SK-N-SH (cell line): ENCODE measurements at regions not wholly inside any gene's neighbourhood (a gene's known extent, or its start where the extent isn't known, plus 50 kb on each side); places are given as distances from the start of the nearest gene placed in this dataset.

Experiments used
- CTCF ChIA-PET: fragments of 300-600, 350-600 bp; formaldehyde crosslinking; extraction: SDS; loops from one replicate; lab custom pipeline; 2021; lab: Yijun Ruan, JAX
- POLR2A ChIA-PET: fragments of 350-600 bp; sonication (Branson Sonifier 250); formaldehyde crosslinking; extraction: SDS; loops from one replicate; lab custom pipeline; 2020; ENCODE audit warnings: antibody characterized with exemption, inconsistent platforms; lab: Yijun Ruan, JAX
- DNase-seq: peaks from one replicate; pipeline ENCODE4 v3.0.0; 2012
- H2AFZ ChIP-seq: fragments of 200-600 bp; sonication (generic); 2 replicates; pipeline ENCODE4 v1.8.1; 2016; ENCODE audit warnings: antibody characterized with exemption, mild to moderate bottlenecking, low read depth
- H3F3A ChIP-seq: fragments of 200-600 bp; sonication (generic); replicated peaks from 2 replicates; pipeline ENCODE3; 2016; ENCODE audit warnings: antibody characterized with exemption, mild to moderate bottlenecking; ENCODE audit not compliant: insufficient read depth
- H3K27ac ChIP-seq, 2 experiments: fragments of 200-500 bp in 1 of 2; fragments of 200-600 bp in 1 of 2; sonication (Bioruptor generic) in 1 of 2; sonication (generic), shearing (Covaris generic) in 1 of 2; 2 replicates each; pipeline versions ENCODE4 v1.5.1 to v1.6.1; 2014 to 2016; ENCODE audit warnings: low read depth in 2 of 2, inconsistent platforms in 1 of 2, low read length in 1 of 2, mild to moderate bottlenecking in 1 of 2, mixed read lengths in 1 of 2
- H3K27me3 ChIP-seq: fragments of 200-600 bp; sonication (generic), shearing (Covaris generic); 2 replicates; pipeline ENCODE4 v1.6.1; 2016; ENCODE audit warnings: mixed run types; ENCODE audit not compliant: insufficient read depth
- H3K36me3 ChIP-seq, 2 experiments: fragments of 200-500 bp in 1 of 2; fragments of 200-600 bp in 1 of 2; sonication (Bioruptor generic) in 1 of 2; sonication (generic) in 1 of 2; replicated peaks in 1 of 2; 2 replicates each; pipeline versions ENCODE3 to v1.5.1; 2014 to 2016; ENCODE audit warnings: low read length in 1 of 2, mild to moderate bottlenecking in 1 of 2; ENCODE audit not compliant: insufficient read depth in 2 of 2, control insufficient read depth in 1 of 2
- H3K4me1 ChIP-seq, 2 experiments: fragments of 200-500 bp in 1 of 2; fragments of 200-600 bp in 1 of 2; sonication (Bioruptor generic) in 1 of 2; sonication (generic), shearing (Covaris generic) in 1 of 2; 2 replicates each; pipeline versions ENCODE4 v1.5.1 to v1.6.1; 2014 to 2016; ENCODE audit warnings: low read depth in 1 of 2, low read length in 1 of 2, mixed run types in 1 of 2; ENCODE audit not compliant: insufficient read depth in 2 of 2, control insufficient read depth in 1 of 2
- H3K4me2 ChIP-seq: fragments of 200-600 bp; sonication (generic), shearing (Covaris generic); 2 replicates; pipeline ENCODE4 v1.6.1; 2017; ENCODE audit warnings: mixed run types
- H3K4me3 ChIP-seq, 2 experiments: fragments of 200-500 bp in 1 of 2; fragments of 200-600 bp in 1 of 2; sonication (Bioruptor generic) in 1 of 2; sonication (generic), shearing (Covaris generic) in 1 of 2; 2 replicates each; pipeline versions ENCODE4 v1.5.1 to v1.8.1; 2014 to 2016; ENCODE audit warnings: low read depth in 2 of 2, inconsistent platforms in 1 of 2, low read length in 1 of 2, mild to moderate bottlenecking in 1 of 2, mixed read lengths in 1 of 2, moderate library complexity in 1 of 2
- H3K79me2 ChIP-seq: fragments of 200-600 bp; sonication (generic); 2 replicates; pipeline ENCODE4 v1.8.1; 2017; ENCODE audit warnings: mild to moderate bottlenecking; ENCODE audit not compliant: insufficient read depth
- H3K9ac ChIP-seq: fragments of 200-600 bp; sonication (generic); 2 replicates; pipeline ENCODE4 v1.6.1; 2017; ENCODE audit warnings: mixed run types
- H3K9me2 ChIP-seq: fragments of 200-600 bp; sonication (generic); 2 replicates; pipeline ENCODE4 v1.6.1; 2017; ENCODE audit warnings: mixed run types
- H3K9me3 ChIP-seq: fragments of 200-600 bp; sonication (generic); 2 replicates; pipeline ENCODE4 v1.6.1; 2017; ENCODE audit warnings: mixed run types, mild to moderate bottlenecking, moderate library complexity
- H4K20me1 ChIP-seq: fragments of 200-600 bp; sonication (generic); 2 replicates; pipeline ENCODE4 v1.6.1; 2017; ENCODE audit warnings: mild to moderate bottlenecking, mixed run types; ENCODE audit not compliant: insufficient read depth
- CHD2 ChIP-seq: fragments of 150-350 bp; IDR thresholded peaks from 2 replicates; pipeline ENCODE4 v1.6.1; 2018; ENCODE audit warnings: low read length; ENCODE audit not compliant: partially characterized antibody
- ELF1 ChIP-seq: IDR thresholded peaks from 2 replicates; pipeline ENCODE4 v1.4.0; 2012
- EP300 ChIP-seq, 2 experiments: IDR thresholded peaks; 2 replicates each; pipeline versions ENCODE4 v1.4.0 to v1.6.1; 2012; ENCODE audit warnings: borderline replicate concordance in 1 of 2, low read depth in 1 of 2, low read length in 1 of 2
- FOSL2 ChIP-seq: IDR thresholded peaks from 2 replicates; pipeline ENCODE4 v1.4.0; 2012; ENCODE audit warnings: low read depth, mild to moderate bottlenecking, moderate library complexity, borderline replicate concordance
- FOXJ3 ChIP-seq: sonication (generic); formaldehyde crosslinking; IDR thresholded peaks from 2 replicates; pipeline ENCODE4 v1.5.1; 2020; ENCODE audit warnings: mild to moderate bottlenecking, missing genetic modification reagents
- FOXM1 ChIP-seq: IDR thresholded peaks from 2 replicates; pipeline ENCODE4 v1.4.0; 2012; ENCODE audit warnings: low read depth, mild to moderate bottlenecking
- GATA2 ChIP-seq: sonication (generic); formaldehyde crosslinking; IDR thresholded peaks from 2 replicates; pipeline ENCODE4 v1.5.0; 2020; ENCODE audit warnings: mild to moderate bottlenecking, missing genetic modification reagents
- JUND ChIP-seq: IDR thresholded peaks from 2 replicates; pipeline ENCODE4 v1.4.0; 2012
- MAX ChIP-seq: IDR thresholded peaks from 2 replicates; pipeline ENCODE4 v1.4.0; 2012; ENCODE audit warnings: low read depth
- MEF2A ChIP-seq: IDR thresholded peaks from 2 replicates; pipeline ENCODE4 v1.4.0; 2012; ENCODE audit warnings: low read depth, borderline replicate concordance
- MXI1 ChIP-seq: IDR thresholded peaks from 2 replicates; pipeline ENCODE4 v1.6.1; 2012; ENCODE audit warnings: mild to moderate bottlenecking, low read depth, low read length, improper control_type of control experiment
- NFIC ChIP-seq: IDR thresholded peaks from 2 replicates; pipeline ENCODE4 v1.4.0; 2012; ENCODE audit warnings: borderline replicate concordance
- NRF1 ChIP-seq: IDR thresholded peaks from 2 replicates; pipeline ENCODE4 v1.6.1; 2012; ENCODE audit warnings: low read depth, mild to moderate bottlenecking, low read length
- POLR2AphosphoS5 ChIP-seq: IDR thresholded peaks from 2 replicates; pipeline ENCODE4 v1.6.1; 2012; ENCODE audit warnings: low read depth, low read length
- RAD21 ChIP-seq: IDR thresholded peaks from 2 replicates; pipeline ENCODE4 v1.6.1; 2012; ENCODE audit warnings: mild to moderate bottlenecking, low read length
- RCOR1 ChIP-seq: fragments of 150-350 bp; IDR thresholded peaks from 2 replicates; pipeline ENCODE4 v1.6.1; 2017; ENCODE audit warnings: antibody characterized with exemption, low read length
- REST ChIP-seq: IDR thresholded peaks from 2 replicates; pipeline ENCODE4 v1.6.1; 2012; ENCODE audit warnings: mild to moderate bottlenecking, low read depth, low read length, moderate library complexity
- RFX5 ChIP-seq: IDR thresholded peaks from 2 replicates; pipeline ENCODE4 v1.6.1; 2012; ENCODE audit warnings: mild to moderate bottlenecking, improper control_type of control experiment, low read length
- RXRA ChIP-seq: IDR thresholded peaks from 2 replicates; pipeline ENCODE4 v1.4.0; 2012; ENCODE audit warnings: low read depth, mild to moderate bottlenecking, borderline replicate concordance
- SIN3A ChIP-seq: IDR thresholded peaks from 2 replicates; pipeline ENCODE4 v1.6.1; 2012; ENCODE audit warnings: low read depth, mild to moderate bottlenecking, low read length, moderate library complexity, borderline replicate concordance
- SMC3 ChIP-seq: IDR thresholded peaks from 2 replicates; pipeline ENCODE4 v1.6.1; 2012; ENCODE audit warnings: low read depth, low read length, improper control_type of control experiment
- TAF1 ChIP-seq: IDR thresholded peaks from 2 replicates; pipeline ENCODE4 v1.6.1; 2012; ENCODE audit warnings: low read depth, mild to moderate bottlenecking, low read length, moderate library complexity, borderline replicate concordance
- TCF12 ChIP-seq: IDR thresholded peaks from 2 replicates; pipeline ENCODE4 v1.4.0; 2012
- TEAD4 ChIP-seq: IDR thresholded peaks from 2 replicates; pipeline ENCODE4 v1.4.0; 2012; ENCODE audit warnings: mild to moderate bottlenecking, borderline replicate concordance; ENCODE audit not compliant: insufficient read depth
- YY1 ChIP-seq: IDR thresholded peaks from 2 replicates; pipeline ENCODE4 v1.4.0; 2012; ENCODE audit warnings: low read depth, mild to moderate bottlenecking
- WGBS: methylation state at CpG from one replicate; pipeline ENCODE4 v1.1.6; 2017; ENCODE audit warnings: low lambda C conversion rate; 5-methylcytosine and 5-hydroxymethylcytosine counted together
- TF ChIP-seq, protein P1 (sequence below): IDR thresholded peaks from 2 replicates; pipeline ENCODE4; 2012
- TF ChIP-seq, protein P2 (sequence below): fragments of 150-350 bp; IDR thresholded peaks from 2 replicates; pipeline ENCODE4 v1.6.1; 2016; ENCODE audit warnings: mild to moderate bottlenecking, low read depth, low read length
- TF ChIP-seq, protein P3 (sequence below): fragments of 150-350 bp; IDR thresholded peaks from 2 replicates; pipeline ENCODE4 v1.6.1; 2017; ENCODE audit warnings: antibody characterized with exemption, low read length, low read depth, borderline replicate concordance

- Histone ChIP-seq H3K4me1 (peaks cover 0 to 11% of the 10 kb centered on the region in 2 experiments; a peak in 2 of 4 replicates), H3K9me3 (no peaks in the 10 kb centered on the region), H3K27me3 (no peaks in the 10 kb centered on the region), H3K9me2 (no peaks in the 10 kb centered on the region), H3K9ac (peak overlapping the region; percentile 41; the same call in 1 of the 2 replicates), H2AFZ (peak overlapping the region; percentile 73; the same call in 1 of the 2 replicates), H3K36me3 (no peaks in the 10 kb centered on the region), H3K79me2 (no peaks in the 10 kb centered on the region), H4K20me1 (no peaks in the 10 kb centered on the region), H3K4me2 (peak overlapping the region; percentile 38), H3K27ac (peak overlapping the region; percentile 60 to 96), H3K4me3 (no peak overlapping the region), H3F3A (peaks cover 24% of the 10 kb centered on the region)
- WGBS = 54% methylated on average over 4 of the region's 4 CpGs
- ChIA-PET POLR2A (no interaction called here), CTCF (no interaction called here)
- no peak for DNase-seq
- TF ChIP-seq MXI1 = no peak
- 0 out of 2 replicates have a peak, but pooled peaks have one; percentile 54 for TF ChIP-seq TEAD4
- peak; percentile 59 for TF ChIP-seq TCF12
- no peak for TF ChIP-seq SIN3A
- TF ChIP-seq NRF1 = no peak
- TF ChIP-seq REST = peak; percentile 37; the same call in 1 of the 2 replicates
- TF ChIP-seq ELF1 = no peak
- peak; percentile 57; the same call in 1 of the 2 replicates for TF ChIP-seq RXRA
- no peak for TF ChIP-seq MAX
- TF ChIP-seq TAF1 = no peak
- TF ChIP-seq JUND = peak; percentile 89
- no peak for TF ChIP-seq CHD2
- peak; percentile 62; the same call in 1 of the 2 replicates for TF ChIP-seq FOXM1
- no peak for TF ChIP-seq SMC3
- TF ChIP-seq FOXJ3 (CRISPR knock-in tag) = no peak
- TF ChIP-seq GATA2 (CRISPR knock-in tag) = no peak
- TF ChIP-seq, protein P1, sequence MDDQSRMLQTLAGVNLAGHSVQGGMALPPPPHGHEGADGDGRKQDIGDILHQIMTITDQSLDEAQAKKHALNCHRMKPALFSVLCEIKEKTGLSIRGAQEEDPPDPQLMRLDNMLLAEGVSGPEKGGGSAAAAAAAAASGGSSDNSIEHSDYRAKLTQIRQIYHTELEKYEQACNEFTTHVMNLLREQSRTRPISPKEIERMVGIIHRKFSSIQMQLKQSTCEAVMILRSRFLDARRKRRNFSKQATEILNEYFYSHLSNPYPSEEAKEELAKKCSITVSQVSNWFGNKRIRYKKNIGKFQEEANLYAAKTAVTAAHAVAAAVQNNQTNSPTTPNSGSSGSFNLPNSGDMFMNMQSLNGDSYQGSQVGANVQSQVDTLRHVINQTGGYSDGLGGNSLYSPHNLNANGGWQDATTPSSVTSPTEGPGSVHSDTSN = peak; percentile 42
- TF ChIP-seq FOSL2 = peak; percentile 92
- peak in 1 of 2 experiments; percentile 53; a peak in 1 of 4 replicates for TF ChIP-seq EP300 (IDR thresholded peaks at IDR 0.05; ENCODE audit: borderline replicate concordance in 1 of 2, low read depth in 1 of 2, low read length in 1 of 2)
- TF ChIP-seq MEF2A = 0 out of 2 replicates have a peak, but pooled peaks have one; percentile 58
- no peak for TF ChIP-seq RAD21
- peak; percentile 47; the same call in 1 of the 2 replicates for TF ChIP-seq POLR2AphosphoS5
- TF ChIP-seq, protein P2, sequence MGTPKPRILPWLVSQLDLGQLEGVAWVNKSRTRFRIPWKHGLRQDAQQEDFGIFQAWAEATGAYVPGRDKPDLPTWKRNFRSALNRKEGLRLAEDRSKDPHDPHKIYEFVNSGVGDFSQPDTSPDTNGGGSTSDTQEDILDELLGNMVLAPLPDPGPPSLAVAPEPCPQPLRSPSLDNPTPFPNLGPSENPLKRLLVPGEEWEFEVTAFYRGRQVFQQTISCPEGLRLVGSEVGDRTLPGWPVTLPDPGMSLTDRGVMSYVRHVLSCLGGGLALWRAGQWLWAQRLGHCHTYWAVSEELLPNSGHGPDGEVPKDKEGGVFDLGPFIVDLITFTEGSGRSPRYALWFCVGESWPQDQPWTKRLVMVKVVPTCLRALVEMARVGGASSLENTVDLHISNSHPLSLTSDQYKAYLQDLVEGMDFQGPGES = no peak
- TF ChIP-seq RCOR1 = no peak
- TF ChIP-seq NFIC = peak; percentile 87
- TF ChIP-seq YY1 = no peak
- TF ChIP-seq, protein P3, sequence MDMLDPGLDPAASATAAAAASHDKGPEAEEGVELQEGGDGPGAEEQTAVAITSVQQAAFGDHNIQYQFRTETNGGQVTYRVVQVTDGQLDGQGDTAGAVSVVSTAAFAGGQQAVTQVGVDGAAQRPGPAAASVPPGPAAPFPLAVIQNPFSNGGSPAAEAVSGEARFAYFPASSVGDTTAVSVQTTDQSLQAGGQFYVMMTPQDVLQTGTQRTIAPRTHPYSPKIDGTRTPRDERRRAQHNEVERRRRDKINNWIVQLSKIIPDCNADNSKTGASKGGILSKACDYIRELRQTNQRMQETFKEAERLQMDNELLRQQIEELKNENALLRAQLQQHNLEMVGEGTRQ = no peak
- TF ChIP-seq RFX5 = no peak
These were observed 80.4 kb upstream of the ADAMTSL1 start for GRCh38 chr9:18393340-18394130.
